IMR-90 (cell line): ENCODE measurements at regions not wholly inside any gene's neighbourhood (a gene's known extent, or its start where the extent isn't known, plus 50 kb on each side); places are given as distances from the start of the nearest gene placed in this dataset.

Experiments
- BHLHE40 ChIP-seq: fragments of 150-350 bp; IDR thresholded peaks from 2 replicates; pipeline ENCODE4 v1.6.1; 2016; ENCODE audit warnings: mild to moderate bottlenecking, low read depth, low read length
- CEBPB ChIP-seq: IDR thresholded peaks from 2 replicates; pipeline ENCODE4 v1.6.1; 2012; ENCODE audit warnings: low read depth, low read length, improper control_type of control experiment
- CHD1 ChIP-seq: IDR thresholded peaks from 2 replicates; pipeline ENCODE4 v1.6.1; 2012; ENCODE audit warnings: low read depth, low read length, improper control_type of control experiment
- CTCF ChIP-seq: conservative IDR thresholded peaks from 2 replicates; pipeline ENCODE4 v1.5.1; 2012; ENCODE audit warnings: mild to moderate bottlenecking, low read depth, low read length, improper control_type of control experiment
- MAFK ChIP-seq: IDR thresholded peaks from 2 replicates; pipeline ENCODE4 v1.6.1; 2012; ENCODE audit warnings: low read depth, low read length, improper control_type of control experiment
- POLR2A ChIP-seq: IDR thresholded peaks from 2 replicates; pipeline ENCODE4 v1.6.1; 2012; ENCODE audit warnings: mild to moderate bottlenecking, low read depth, low read length
- RAD21 ChIP-seq: IDR thresholded peaks from 2 replicates; pipeline ENCODE4 v1.6.1; 2012; ENCODE audit warnings: low read length, improper control_type of control experiment
- RCOR1 ChIP-seq: IDR thresholded peaks from 2 replicates; pipeline ENCODE4 v1.6.1; 2012; ENCODE audit warnings: mild to moderate bottlenecking, low read length, improper control_type of control experiment; ENCODE audit not compliant: insufficient replicate concordance
- SMC3 ChIP-seq: fragments of 150-350 bp; IDR thresholded peaks from 2 replicates; pipeline ENCODE4 v1.6.1; 2016; ENCODE audit warnings: low read depth, mild to moderate bottlenecking, antibody characterized with exemption, low read length, moderate library complexity
- TF ChIP-seq, protein P1 (sequence below): fragments of 150-350 bp; IDR thresholded peaks from 2 replicates; pipeline ENCODE4 v1.6.1; 2017; ENCODE audit warnings: mild to moderate bottlenecking, antibody characterized with exemption, low read length, low read depth
- TF ChIP-seq, protein P2 (sequence below): fragments of 150-350 bp; IDR thresholded peaks from 2 replicates; pipeline ENCODE4 v1.6.1; 2016; ENCODE audit warnings: low read depth, mild to moderate bottlenecking, low read length, moderate library complexity, borderline replicate concordance

DNA sequence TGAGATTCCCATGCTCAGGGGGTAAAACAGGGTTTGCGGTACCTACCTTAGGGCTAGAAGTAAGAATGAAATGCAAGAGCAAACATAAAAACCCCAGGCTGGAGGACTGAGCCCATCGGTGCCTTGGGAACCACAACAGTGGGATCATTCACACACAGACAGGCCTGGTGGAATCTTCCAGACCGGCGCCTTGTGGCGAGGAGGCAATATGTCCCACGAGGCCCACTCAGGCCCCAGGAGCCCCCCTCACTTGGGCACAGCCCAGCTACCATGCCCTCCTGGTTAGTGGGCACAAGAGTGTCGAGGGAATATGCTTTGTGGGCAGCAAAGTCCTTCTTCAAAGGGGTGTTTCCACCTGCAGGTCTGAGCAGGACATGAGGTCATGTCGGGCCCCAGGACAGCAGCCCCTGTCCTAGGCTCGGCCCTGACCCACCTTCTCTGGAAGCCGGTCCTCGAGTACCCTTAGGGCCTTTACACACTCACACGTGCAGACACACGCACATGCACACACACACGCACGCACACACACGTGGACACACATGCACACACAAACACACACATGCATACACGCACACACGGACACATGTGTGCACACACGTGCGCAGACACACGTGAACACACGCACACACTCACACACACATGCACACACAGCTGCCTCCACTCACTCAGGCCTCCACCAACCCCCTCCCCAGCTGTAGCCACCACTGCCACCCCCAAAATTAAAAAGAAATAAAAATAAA, 51.5 kb upstream of the MYL10 start:
- TF ChIP-seq CTCF (no peak), MAFK (no peak), POLR2A (no peak), RAD21 (no peak), SMC3 (no peak), CEBPB (no peak), CHD1 (no peak), BHLHE40 (no peak), RCOR1 (no peak)
- TF ChIP-seq, protein P1, sequence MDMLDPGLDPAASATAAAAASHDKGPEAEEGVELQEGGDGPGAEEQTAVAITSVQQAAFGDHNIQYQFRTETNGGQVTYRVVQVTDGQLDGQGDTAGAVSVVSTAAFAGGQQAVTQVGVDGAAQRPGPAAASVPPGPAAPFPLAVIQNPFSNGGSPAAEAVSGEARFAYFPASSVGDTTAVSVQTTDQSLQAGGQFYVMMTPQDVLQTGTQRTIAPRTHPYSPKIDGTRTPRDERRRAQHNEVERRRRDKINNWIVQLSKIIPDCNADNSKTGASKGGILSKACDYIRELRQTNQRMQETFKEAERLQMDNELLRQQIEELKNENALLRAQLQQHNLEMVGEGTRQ: no peak
- TF ChIP-seq, protein P2, sequence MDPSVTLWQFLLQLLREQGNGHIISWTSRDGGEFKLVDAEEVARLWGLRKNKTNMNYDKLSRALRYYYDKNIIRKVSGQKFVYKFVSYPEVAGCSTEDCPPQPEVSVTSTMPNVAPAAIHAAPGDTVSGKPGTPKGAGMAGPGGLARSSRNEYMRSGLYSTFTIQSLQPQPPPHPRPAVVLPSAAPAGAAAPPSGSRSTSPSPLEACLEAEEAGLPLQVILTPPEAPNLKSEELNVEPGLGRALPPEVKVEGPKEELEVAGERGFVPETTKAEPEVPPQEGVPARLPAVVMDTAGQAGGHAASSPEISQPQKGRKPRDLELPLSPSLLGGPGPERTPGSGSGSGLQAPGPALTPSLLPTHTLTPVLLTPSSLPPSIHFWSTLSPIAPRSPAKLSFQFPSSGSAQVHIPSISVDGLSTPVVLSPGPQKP: no peak
